ENCODE measurements at regions not wholly inside any gene's neighbourhood (a gene's known extent, or its start where the extent isn't known, plus 50 kb on each side); places are given as distances from the start of the nearest gene placed in this dataset.
A peak's percentile ranks its signal among the peaks of the same experiment; 100 is the strongest.

- DNase-seq: peak; percentile 68
- intact Hi-C loops (cut with DNase I): no loop called here
- ATAC-seq (ENCODE audit: poor library complexity): peak; percentile 89
Measured at GRCh38 chr2:67260343-67261277, 136.5 kb upstream of the ETAA1 start.

GRCh38 chr2:67267241-67267640 is 129.9 kb upstream of the ETAA1 start:
- intact Hi-C loops (cut with DNase I): no loop called here
- ATAC-seq (ENCODE audit: poor library complexity): no peak
- DNase-seq: no peak

- DNase-seq (no peak), ATAC-seq (ENCODE audit: poor library complexity) (no peak)
- intact Hi-C loops (cut with DNase I): no loop called here
Measured at GRCh38 chr2:67268797-67269196, 128.3 kb upstream of the ETAA1 start.

GRCh38 chr2:67272195-67272594 is 124.9 kb upstream of the ETAA1 start:
- intact Hi-C loops (cut with DNase I): no loop called here
- ATAC-seq (ENCODE audit: poor library complexity): no peak

GRCh38 chr2:67277450-67277849 is 119.7 kb upstream of the ETAA1 start:
- intact Hi-C loops (cut with DNase I): no loop called here
- DNase-seq: no peak
- no peak for ATAC-seq (ENCODE audit: poor library complexity)

More at GRCh38 chr2:67272195-67272594, 124.9 kb upstream of the ETAA1 start:
- DNase-seq: no peak

- ATAC-seq (ENCODE audit: poor library complexity) (no peak), DNase-seq (no peak)
- intact Hi-C loops (cut with DNase I): no loop called here
Measured at GRCh38 chr2:67281101-67281500, 116.0 kb upstream of the ETAA1 start.

GRCh38 chr2:67283641-67284040 is 113.5 kb upstream of the ETAA1 start:
- no peak for DNase-seq
- intact Hi-C loops (cut with DNase I): no loop called here
- no peak for ATAC-seq (ENCODE audit: poor library complexity)

- ATAC-seq (ENCODE audit: poor library complexity) (no peak), DNase-seq (no peak)
- intact Hi-C loops (cut with DNase I): no loop called here
Measured at GRCh38 chr2:67286981-67287759, 110.0 kb upstream of the ETAA1 start.

- DNase-seq: no peak
- ATAC-seq (ENCODE audit: poor library complexity): no peak
- intact Hi-C loops (cut with DNase I): no loop called here
Measured at GRCh38 chr2:67289271-67289670, 107.9 kb upstream of the ETAA1 start.

- DNase-seq (no peak), ATAC-seq (ENCODE audit: poor library complexity) (no peak)
- intact Hi-C loops (cut with DNase I): no loop called here
Measured at GRCh38 chr2:67289921-67290371, 107.2 kb upstream of the ETAA1 start.

- intact Hi-C loops (cut with DNase I): no loop called here
- DNase-seq (no peak), ATAC-seq (ENCODE audit: poor library complexity) (no peak)
Measured at GRCh38 chr2:67290451-67291290, 106.5 kb upstream of the ETAA1 start.

- intact Hi-C loops (cut with DNase I): no loop called here
- DNase-seq (no peak), ATAC-seq (ENCODE audit: poor library complexity) (no peak)
Measured at GRCh38 chr2:67294218-67294617, 102.9 kb upstream of the ETAA1 start.

GRCh38 chr2:67295406-67295805 is 101.7 kb upstream of the ETAA1 start:
- intact Hi-C loops (cut with DNase I): no loop called here
- no peak for ATAC-seq (ENCODE audit: poor library complexity)
- DNase-seq: no peak

- DNase-seq (no peak), ATAC-seq (ENCODE audit: poor library complexity) (no peak)
- intact Hi-C loops (cut with DNase I): no loop called here
Measured at GRCh38 chr2:67295851-67296250, 101.3 kb upstream of the ETAA1 start.

- intact Hi-C loops (cut with DNase I): no loop called here
- no peak for DNase-seq
Measured at GRCh38 chr2:67304300-67304890, 92.7 kb upstream of the ETAA1 start.

GRCh38 chr2:67309281-67309680 is 87.9 kb upstream of the ETAA1 start:
- intact Hi-C loops (cut with DNase I): no loop called here
- DNase-seq (no peak), ATAC-seq (ENCODE audit: poor library complexity) (no peak)

More at GRCh38 chr2:67304300-67304890, 92.7 kb upstream of the ETAA1 start:
- no peak for ATAC-seq (ENCODE audit: poor library complexity)

GRCh38 chr2:67311536-67311935 is 85.6 kb upstream of the ETAA1 start:
- no peak for ATAC-seq (ENCODE audit: poor library complexity)
- no peak for DNase-seq
- intact Hi-C loops (cut with DNase I): no loop called here

- DNase-seq (no peak), ATAC-seq (ENCODE audit: poor library complexity) (no peak)
- intact Hi-C loops (cut with DNase I): no loop called here
Measured at GRCh38 chr2:67312871-67313270, 84.3 kb upstream of the ETAA1 start.

- DNase-seq (no peak), ATAC-seq (ENCODE audit: poor library complexity) (no peak)
- intact Hi-C loops (cut with DNase I): no loop called here
Measured at GRCh38 chr2:67313536-67313935, 83.6 kb upstream of the ETAA1 start.
